ENCODE measurements at regions not wholly inside any gene's neighbourhood (a gene's known extent, or its start where the extent isn't known, plus 50 kb on each side); places are given as distances from the start of the nearest gene placed in this dataset.
"Not testable (repeated sequence)": the region's sequence is repeated elsewhere in the genome, so short reads cannot be mapped to it uniquely, and the experiment has no call there.

DNA sequence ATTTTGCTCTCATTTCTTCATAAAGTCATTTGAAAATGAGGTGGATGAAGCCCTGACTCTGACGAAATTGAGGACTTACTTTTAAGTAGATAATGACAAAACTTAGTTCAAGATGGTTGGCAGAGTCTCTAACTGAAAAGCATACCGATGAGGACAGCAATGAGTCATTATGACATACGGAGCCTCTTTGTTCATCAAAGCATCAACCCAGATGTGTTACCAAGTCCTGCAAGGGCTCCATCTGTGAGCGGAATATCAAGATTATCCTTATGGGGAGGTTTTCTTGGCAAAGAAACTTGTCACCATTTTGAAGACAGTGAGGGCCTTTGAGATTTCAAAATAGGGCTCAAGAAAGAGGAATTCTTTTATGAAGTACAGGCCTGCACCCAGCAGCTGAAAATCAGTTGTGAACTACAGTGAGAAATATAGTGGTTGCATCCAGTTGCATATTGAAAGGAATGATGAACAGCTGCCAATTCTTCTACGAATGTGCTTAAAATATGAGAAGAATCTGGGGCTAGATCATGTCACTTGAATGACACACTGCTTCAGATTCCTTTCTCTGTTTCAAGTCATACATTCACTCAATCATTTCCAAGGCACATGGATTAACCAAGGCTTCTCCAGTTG lies 86.6 kb upstream of the SLC24A2 start:
- CTCF ChIA-PET, result no interaction called here
- Mint-ChIP-seq H3K4me1 (no peaks in the 10 kb centered on the region), H3K36me3 (ENCODE audit: low read depth) (no peaks in the 10 kb centered on the region), H3K27ac (no peak overlapping the region), H3K27me3 (peaks cover 2% of the 10 kb centered on the region), H3K4me3 (no peak overlapping the region), H3K9me3 (peaks cover 9% of the 10 kb centered on the region)
- ATAC-seq (ENCODE audit: low read depth) (no peak), DNase-seq (no peak)
- TF ChIP-seq, protein P1, sequence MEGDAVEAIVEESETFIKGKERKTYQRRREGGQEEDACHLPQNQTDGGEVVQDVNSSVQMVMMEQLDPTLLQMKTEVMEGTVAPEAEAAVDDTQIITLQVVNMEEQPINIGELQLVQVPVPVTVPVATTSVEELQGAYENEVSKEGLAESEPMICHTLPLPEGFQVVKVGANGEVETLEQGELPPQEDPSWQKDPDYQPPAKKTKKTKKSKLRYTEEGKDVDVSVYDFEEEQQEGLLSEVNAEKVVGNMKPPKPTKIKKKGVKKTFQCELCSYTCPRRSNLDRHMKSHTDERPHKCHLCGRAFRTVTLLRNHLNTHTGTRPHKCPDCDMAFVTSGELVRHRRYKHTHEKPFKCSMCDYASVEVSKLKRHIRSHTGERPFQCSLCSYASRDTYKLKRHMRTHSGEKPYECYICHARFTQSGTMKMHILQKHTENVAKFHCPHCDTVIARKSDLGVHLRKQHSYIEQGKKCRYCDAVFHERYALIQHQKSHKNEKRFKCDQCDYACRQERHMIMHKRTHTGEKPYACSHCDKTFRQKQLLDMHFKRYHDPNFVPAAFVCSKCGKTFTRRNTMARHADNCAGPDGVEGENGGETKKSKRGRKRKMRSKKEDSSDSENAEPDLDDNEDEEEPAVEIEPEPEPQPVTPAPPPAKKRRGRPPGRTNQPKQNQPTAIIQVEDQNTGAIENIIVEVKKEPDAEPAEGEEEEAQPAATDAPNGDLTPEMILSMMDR (IDR thresholded peaks at IDR 0.05), result no peak
- intact Hi-C loops (cut with micrococcal nuclease), result no loop called here
- POLR2A ChIA-PET, result no interaction called here

DNA sequence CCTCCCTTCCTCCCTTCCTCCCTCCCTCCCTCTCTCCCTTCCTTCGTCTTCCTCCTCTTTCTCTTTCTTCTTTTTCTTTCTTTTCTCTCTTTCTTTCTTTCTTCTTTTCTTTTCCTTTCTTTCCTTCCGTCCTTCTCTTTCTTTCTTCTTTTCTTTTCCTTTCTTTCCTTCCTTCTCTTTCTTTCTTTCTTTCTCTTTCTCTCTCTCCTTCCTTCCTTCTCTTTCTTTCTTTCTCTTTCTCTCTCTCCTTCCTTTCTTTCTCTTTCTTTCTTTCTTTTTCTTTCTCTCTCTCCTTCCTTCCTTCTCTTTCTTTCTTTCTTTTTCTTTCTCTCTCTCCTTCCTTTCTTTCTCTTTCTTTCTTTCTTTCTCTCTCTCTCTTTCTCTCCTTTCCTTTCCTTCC lies 84.4 kb upstream of the SLC24A2 start:
- H3K4me3 Mint-ChIP-seq; H3K36me3 Mint-ChIP-seq (ENCODE audit: low read depth); intact Hi-C loops (cut with micrococcal nuclease); H3K9me3 Mint-ChIP-seq; H3K27ac Mint-ChIP-seq; H3K27me3 Mint-ChIP-seq; POLR2A ChIA-PET; ATAC-seq (ENCODE audit: low read depth); CTCF ChIA-PET; DNase-seq; H3K4me1 Mint-ChIP-seq: not testable (repeated sequence)

DNA sequence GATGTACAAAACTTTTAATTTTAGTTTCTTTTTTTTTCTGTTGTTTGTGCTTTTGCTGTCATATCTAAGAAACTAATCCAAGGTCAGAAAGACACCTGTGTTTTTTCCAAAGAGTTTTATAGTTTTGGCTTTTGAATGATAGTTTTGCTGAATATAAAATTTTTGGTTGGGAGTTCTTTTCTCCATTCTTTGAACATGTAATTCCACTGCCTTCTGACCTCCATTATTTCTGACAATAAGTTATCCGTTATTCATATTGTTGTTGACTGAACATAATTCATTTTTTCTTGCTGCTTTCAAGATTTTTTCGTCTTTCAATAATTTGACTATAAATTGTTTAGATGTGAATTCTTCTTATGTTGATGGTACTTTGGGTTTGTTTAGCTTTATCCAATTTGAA lies 82.2 kb upstream of the SLC24A2 start:
- CTCF ChIA-PET, result no interaction called here
- no peak overlapping the region for H3K27ac Mint-ChIP-seq
- no peak overlapping the region for H3K4me3 Mint-ChIP-seq
- DNase-seq, result no peak
- H3K36me3 Mint-ChIP-seq (ENCODE audit: low read depth), result no peaks in the 10 kb centered on the region
- H3K4me1 Mint-ChIP-seq, result no peaks in the 10 kb centered on the region
- H3K9me3 Mint-ChIP-seq, result peaks cover 13% of the 10 kb centered on the region
- ATAC-seq (ENCODE audit: low read depth), result no peak
- H3K27me3 Mint-ChIP-seq, result peaks cover 2% of the 10 kb centered on the region
- TF ChIP-seq, protein P1 (IDR thresholded peaks at IDR 0.05), result no peak
- intact Hi-C loops (cut with micrococcal nuclease), result no loop called here
- POLR2A ChIA-PET, result no interaction called here

DNA sequence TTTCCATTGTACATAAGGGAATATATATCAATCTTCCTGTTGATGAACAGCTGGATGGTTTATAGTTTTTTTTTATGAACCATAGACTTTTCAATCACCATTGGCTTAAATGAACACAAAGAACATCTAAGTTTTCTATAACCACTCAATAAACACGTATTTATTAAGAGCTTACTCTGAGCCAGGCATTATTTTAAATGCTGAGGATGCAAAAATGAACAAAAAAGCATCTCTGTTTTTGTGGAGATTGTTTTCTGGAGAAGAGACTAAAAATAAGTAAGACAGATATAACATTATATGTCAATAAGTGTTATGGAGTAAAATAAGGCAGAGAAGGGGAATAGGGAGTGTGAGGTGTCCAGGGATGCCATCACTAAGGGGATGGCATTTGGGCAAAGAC lies 52.1 kb upstream of the SLC24A2 start:
- no peaks in the 10 kb centered on the region for H3K9me3 Mint-ChIP-seq

More for the DNA sequence above, 52.1 kb upstream of the SLC24A2 start:
- intact Hi-C loops (cut with micrococcal nuclease), result no loop called here
- Mint-ChIP-seq H3K36me3 (ENCODE audit: low read depth) (no peaks in the 10 kb centered on the region), H3K27ac (no peak overlapping the region), H3K27me3 (no peaks in the 10 kb centered on the region), H3K4me1 (no peaks in the 10 kb centered on the region), H3K4me3 (no peak overlapping the region)
- CTCF ChIA-PET, result no interaction called here
- ATAC-seq (ENCODE audit: low read depth) (no peak), DNase-seq (no peak)
- TF ChIP-seq, protein P1 (IDR thresholded peaks at IDR 0.05), result no peak
- POLR2A ChIA-PET, result no interaction called here
